NCI-H748 (cell line): ENCODE measurements at regions not wholly inside any gene's neighbourhood (a gene's known extent, or its start where the extent isn't known, plus 50 kb on each side); places are given as distances from the start of the nearest gene placed in this dataset.
A peak's percentile ranks its signal among the peaks of the same experiment; 100 is the strongest.

Experiments used
- DNase-seq: peaks from one replicate; lab custom pipeline; 2025; ENCODE audit not compliant: unreplicated experiment; lab: John Stamatoyannopoulos, UW

GRCh38 chr1:29519788-29520110, 283.4 kb downstream of the PTPRU start:
- DNase-seq, result no peak

- no peak for DNase-seq
Measured at GRCh38 chr1:29519108-29519787, 282.9 kb downstream of the PTPRU start.

- DNase-seq, result no peak
Measured at GRCh38 chr1:29518183-29518835, 282.0 kb downstream of the PTPRU start.

GRCh38 chr1:29517251-29518086, 281.1 kb downstream of the PTPRU start:
- DNase-seq, result no peak

GRCh38 chr1:29516063-29516820, 279.9 kb downstream of the PTPRU start:
- DNase-seq, result no peak

GRCh38 chr1:29515170-29515955, 279.0 kb downstream of the PTPRU start:
- no peak for DNase-seq

- DNase-seq, result no peak
Measured at GRCh38 chr1:29514361-29515169, 278.2 kb downstream of the PTPRU start.

- peak; percentile 54 for DNase-seq
Measured at GRCh38 chr1:29513357-29513756, 277.0 kb downstream of the PTPRU start.

GRCh38 chr1:29511436-29511835, 275.1 kb downstream of the PTPRU start:
- DNase-seq, result no peak

GRCh38 chr1:29508458-29509107, 272.3 kb downstream of the PTPRU start:
- DNase-seq, result no peak

- DNase-seq, result no peak
Measured at GRCh38 chr1:29506678-29507225, 270.4 kb downstream of the PTPRU start.

- DNase-seq, result no peak
Measured at GRCh38 chr1:29505532-29506220, 269.4 kb downstream of the PTPRU start.

- no peak for DNase-seq
Measured at GRCh38 chr1:29504709-29505410, 268.5 kb downstream of the PTPRU start.

- DNase-seq, result no peak
Measured at GRCh38 chr1:29504196-29504595, 267.9 kb downstream of the PTPRU start.

GRCh38 chr1:29502911-29503840, 266.9 kb downstream of the PTPRU start:
- peak; percentile 95 for DNase-seq

GRCh38 chr1:29502225-29502910, 266.0 kb downstream of the PTPRU start:
- DNase-seq, result no peak
